Fibroblast of skin of left biceps (primary cell): ENCODE measurements at regions not wholly inside any gene's neighbourhood (a gene's known extent, or its start where the extent isn't known, plus 50 kb on each side); places are given as distances from the start of the nearest gene placed in this dataset.
A peak's percentile ranks its signal among the peaks of the same experiment; 100 is the strongest.
"Not testable (repeated sequence)": the region's sequence is repeated elsewhere in the genome, so short reads cannot be mapped to it uniquely, and the experiment has no call there.

ENCODE experiments used
- DNase-seq, 2 experiments: peaks; one replicate each; pipeline ENCODE4 v3.0.0-alpha.2; 2013; ENCODE audit warnings: low read depth in 2 of 2

DNA sequence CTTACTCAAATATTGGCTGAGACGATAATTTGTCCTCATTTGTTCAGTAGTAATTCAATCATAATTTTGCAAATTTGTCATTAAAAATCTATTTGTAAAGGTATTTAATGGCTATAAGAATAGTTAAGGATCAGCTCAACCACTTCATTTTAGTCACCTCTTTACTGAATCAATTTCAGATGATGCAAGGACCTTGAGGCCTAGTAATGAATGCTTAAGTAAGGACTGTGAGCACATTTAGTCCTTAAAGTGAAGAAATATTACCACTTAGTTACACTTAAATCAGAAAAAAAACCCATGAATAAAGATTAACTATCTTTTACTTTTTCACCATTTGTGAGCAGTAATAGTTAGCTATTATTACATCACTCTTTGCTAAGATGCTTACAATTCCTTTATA is 778.9 kb downstream of the CCDC85A start:
- no peak for DNase-seq

DNA sequence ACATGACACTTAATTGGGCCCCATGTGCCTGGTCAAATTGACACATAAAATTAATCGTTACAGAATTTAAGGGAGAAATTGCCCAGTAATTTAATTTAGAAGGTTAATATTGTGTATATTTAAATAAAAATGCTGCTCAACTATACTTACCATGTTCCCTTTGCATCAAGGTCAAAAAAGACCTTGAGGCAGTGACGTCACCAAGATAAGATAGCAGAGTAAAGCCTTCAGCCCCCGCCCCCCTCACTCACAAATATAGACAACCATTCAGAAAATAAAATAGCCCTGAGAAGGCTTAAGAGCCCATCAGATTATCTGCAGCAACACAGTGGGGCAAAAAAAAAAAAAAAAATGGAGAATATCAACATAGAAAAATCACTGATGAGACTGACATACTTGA is 785.7 kb downstream of the CCDC85A start:
- no peak for DNase-seq

DNA sequence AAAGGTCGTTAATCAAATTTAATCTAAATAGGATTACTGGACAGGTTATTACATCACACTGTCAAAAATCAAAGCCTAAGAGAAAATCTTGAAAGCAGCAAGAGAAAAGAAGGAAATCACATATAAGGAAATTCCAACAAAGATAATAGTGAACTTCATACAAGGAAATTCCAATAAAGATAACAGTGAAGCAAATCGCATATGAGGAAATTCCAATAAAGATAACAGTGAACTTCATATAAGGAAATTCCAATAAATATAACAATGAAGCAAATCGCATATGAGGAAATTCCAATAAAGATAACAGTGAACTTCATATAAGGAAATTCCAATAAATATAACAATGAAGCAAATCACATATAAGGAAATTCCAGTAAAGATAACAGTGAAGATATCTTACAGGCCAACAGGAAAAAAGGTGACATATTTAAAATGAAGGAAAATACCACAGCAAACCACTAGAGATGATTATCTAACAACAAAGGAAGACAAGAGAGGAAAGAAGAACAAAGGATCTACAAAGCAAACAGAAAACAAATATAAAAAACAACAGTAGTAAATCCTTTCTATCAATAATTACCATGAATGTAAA is 787.7 kb downstream of the CCDC85A start:
- DNase-seq = no peak

DNA sequence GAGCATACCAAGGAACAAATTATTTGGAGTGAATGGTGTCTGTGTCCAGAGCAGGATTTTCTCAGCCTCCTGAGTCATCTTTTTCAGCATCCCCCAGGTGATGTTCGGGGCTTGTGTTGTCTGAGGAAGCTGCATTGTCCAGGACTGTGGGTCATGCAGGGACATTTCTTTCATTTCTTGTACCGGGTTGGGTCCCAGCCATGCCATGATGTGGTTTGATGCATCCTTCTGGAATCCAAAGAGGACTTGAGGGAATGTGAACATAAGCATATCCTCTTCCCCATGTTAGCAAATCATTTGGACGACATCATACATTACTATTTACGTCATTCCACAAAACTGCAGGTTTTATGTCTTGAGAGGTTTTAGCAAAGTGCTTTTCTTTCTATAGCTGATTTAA is 797.8 kb downstream of the CCDC85A start:
- peak in 1 of 2 experiments; percentile 15 for DNase-seq

DNA sequence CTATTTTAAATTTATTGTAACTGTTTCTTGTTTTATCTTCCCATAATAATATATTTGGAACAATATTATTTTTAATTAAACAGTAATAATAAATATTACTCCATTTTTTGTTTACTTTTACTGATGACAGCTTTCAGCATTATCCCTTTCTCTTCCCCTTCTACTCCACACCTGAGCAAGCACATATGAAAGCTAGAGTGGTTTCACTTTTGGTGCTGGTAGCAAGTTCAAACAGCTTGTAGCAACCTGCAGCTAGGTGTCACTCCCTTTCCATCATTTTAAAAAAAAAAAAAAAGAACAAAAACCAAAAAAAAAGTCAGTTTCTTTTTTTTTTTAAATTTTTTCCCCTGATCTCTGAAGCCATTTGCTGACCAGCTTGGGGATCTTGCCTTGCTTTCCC is 801.8 kb downstream of the CCDC85A start:
- DNase-seq = no peak

DNA sequence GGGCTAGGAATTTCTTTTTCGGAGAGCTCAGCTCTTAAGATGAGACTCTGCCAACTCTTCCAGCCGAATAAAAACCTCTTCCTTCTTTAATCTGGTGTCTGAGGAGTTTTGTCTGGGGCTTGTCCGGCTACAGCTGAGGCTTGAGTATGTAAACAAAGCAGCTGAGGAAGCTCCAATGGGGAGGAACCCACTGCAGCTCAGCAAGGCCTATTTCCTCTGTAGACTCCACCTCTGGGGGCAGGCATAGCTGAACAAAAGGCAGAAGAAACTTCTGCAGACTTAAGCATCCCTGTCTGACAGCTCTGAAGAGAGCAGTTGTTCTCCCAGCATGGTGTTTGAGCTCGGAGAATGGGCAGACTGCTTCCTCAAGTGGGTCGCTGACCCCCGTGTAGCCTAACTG is 838.7 kb downstream of the CCDC85A start:
- DNase-seq = no peak

DNA sequence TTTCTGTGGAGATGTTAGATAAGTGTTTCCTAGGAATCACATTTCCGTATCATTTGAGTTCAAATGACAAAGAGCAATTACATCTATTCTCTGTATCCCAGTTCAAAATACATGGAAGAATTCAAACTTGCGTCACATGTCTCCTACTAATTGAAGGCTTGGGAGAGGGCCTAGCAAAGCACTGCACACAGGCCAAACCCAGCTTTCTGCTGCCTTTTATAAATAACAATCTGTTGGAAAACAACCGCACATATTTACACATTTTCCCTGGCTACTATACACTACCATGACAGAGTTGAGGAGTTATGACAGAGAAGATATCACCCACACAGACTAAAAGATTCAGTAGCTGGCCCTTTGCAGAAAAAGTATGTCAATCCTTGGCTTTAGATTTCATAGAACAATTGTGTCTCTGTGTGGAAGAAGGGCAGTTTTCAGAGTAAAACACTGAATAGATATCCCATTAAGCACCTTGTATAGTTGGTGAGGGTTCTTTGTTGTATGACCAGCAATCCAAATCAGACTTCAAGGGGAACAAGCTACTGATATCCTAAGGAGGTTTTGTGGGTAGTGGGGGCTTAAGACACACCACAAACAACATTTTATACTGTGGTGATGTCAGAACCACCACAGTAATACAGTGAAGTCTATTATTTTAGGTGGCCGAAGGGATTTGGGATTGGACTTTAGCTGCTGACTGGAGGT is 861.3 kb downstream of the CCDC85A start:
- DNase-seq = no peak

DNA sequence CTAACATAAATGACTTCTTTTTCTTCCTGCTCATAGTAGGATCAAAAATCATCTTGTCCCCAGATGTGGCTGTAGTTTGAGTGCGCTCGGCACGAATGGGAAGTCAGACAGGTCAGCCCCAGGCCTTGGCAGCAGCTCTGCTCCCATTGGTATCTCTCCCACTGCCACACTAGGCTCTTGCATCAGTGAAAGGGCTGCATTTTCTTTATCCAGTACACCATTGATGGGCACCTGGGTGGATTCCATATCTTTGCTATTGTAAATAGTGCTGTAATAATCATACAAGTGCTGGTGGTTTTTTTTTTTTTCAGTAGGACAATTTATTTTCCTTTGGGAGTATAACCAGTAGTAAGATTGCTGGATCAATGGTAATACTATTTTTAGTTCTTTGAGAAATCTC is 865.5 kb downstream of the CCDC85A start:
- no peak for DNase-seq

DNA sequence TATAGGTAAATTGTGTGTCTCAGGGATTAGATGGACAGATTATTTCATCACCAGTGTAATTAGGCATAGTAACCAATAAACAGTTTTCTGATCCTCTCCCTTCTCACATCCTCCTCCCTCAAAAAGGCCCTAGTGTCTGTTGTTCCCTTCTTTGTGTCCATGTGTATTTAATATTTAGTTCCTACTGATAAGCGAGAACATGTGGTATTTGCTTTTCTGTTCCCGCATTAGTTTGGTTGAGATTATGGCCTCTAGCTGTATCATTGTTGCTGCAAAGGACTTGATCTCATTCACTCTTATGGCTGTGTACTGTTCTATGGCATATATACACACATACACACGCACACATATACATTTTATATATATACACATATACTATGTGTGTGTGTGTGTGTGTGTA is 866.2 kb downstream of the CCDC85A start:
- no peak for DNase-seq

DNA sequence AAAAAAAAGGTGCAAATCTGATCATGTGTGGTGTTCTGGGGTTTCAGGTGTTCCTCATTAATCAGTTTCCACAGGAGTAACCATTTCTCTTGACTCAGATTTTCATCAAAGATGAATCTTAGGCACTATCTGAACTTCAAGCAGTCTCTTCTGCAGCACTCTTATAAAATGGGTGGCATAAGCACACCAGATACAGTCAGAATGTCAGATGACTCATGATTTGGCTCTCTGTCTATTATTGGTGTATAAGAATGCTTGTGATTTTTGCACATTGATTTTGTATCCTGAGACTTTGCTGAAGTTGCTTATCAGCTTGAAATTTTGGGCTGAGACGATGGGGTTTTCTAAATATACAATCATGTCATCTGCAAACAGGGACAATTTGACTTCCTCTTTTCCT is 882.5 kb downstream of the CCDC85A start:
- not testable (repeated sequence) for DNase-seq

DNA sequence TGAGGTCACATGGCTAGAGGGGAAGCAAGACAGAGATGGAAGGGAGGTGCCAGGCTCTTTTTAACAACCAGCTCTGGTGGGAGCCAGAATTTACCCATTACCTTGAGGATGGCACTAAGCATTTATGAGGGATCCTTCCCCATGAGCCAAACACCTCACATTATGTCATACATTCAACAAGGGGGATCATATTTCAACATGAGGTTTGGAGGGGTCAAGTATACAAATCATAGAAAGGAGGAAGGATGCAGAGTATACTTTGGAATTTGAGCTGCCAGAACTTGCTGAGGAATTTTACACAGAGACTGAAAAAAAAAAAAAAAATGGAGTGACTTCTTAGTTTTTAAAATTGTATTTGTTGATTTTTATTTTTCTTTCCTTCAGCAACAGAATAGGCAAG is 891.4 kb downstream of the CCDC85A start:
- no peak for DNase-seq

DNA sequence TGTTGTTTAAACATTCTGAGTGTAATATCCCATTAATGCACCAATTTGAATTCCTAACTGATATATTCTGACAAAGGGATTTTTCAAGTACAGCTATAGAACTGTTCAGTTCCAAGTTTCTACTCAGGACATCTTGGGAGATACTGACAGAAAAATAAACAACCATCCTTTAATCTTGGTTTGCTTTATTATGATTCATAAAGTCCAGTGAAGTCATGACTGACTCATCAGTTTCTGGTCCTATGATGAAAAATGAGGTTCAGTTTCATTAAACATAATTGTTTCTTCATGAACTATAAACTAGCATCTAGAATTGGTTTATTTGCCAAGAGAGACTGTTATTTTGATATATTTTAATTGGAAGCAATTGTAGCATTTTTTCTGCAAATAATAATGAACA is 896.2 kb downstream of the CCDC85A start:
- no peak for DNase-seq

DNA sequence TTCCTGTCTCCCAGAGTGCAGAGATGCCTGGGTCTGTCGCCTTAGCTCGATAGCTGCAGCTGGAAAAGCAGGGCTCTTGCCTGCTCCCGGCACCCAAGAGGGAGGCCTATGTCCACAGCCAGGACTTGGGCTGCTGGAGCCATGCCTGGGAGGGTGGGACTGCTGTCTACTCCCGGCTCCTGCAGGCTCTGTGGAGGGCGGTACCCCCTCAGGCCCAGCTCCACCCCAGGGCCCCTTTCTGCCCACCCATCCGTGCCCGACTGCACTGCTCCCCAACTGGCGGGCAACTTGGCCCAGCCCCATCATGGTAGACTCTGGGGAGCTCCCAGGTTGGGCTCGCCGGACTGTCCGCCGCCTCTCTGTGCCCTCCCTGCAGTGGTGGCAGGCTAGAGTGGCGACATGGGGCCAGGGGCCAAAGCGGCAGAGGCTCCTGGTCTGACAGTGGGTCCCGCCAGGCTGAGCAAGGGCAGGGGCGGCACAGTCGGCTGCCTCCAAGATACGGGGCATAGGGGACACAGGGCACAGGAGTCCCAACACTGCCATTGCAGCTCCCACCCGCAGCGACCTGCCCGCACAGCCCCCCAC is 901.0 kb downstream of the CCDC85A start:
- no peak for DNase-seq

DNA sequence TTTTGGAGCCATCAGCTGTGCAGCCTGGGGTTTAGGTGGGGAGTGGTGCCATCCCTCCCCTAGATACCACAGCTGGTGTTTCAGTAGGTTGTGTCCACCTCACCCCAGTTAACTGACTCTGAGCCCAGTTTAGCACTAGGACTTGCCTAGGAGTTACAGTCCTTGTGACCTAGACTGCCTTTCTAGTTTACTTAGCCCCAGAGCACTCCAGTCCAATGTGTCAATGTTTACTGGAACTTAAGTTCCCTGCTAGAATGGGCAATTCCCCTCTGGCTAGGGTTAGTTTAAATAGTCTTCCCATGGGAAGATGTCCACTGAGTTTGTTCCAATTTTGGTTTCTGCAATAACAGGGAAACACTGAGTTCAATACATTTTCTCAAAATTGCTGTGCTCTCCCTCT is 909.2 kb downstream of the CCDC85A start:
- DNase-seq = no peak

DNA sequence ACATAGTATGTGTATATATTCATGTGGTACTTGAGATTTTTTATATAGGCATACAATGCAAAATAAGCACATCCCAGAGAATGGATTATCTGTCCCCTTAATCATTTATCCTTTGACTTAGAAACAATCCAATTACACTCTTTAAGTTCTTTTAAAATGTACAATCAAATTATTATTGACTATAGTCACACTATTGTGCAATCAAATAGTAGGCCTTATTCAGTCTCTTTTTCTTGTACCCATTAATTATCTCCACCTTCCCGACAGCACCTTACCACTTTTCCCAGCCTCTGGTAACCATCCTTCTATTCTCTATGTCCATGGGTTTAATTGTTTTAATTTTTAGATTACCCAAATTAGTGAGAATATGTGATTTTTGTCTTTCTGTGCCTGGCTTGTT is 914.1 kb downstream of the CCDC85A start:
- no peak for DNase-seq

DNA sequence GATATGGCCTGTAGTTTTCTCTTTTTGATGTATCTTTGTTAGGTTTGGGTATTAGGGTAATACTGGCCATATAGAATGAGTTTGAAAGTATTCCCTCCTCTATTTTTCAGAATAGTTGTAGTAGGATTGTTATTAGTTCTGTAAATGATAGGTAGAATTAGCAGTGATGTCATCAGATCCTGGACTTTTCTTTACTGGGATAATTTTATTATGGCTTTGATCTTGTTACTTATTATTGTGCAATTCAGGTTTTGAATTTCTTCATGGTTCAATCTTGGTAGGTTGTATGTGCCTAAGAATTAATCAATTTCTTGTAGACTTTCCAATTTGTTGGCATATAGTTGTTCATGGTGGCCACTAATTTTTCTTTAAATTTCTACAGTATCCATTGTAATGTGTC is 916.6 kb downstream of the CCDC85A start:
- no peak for DNase-seq

DNA sequence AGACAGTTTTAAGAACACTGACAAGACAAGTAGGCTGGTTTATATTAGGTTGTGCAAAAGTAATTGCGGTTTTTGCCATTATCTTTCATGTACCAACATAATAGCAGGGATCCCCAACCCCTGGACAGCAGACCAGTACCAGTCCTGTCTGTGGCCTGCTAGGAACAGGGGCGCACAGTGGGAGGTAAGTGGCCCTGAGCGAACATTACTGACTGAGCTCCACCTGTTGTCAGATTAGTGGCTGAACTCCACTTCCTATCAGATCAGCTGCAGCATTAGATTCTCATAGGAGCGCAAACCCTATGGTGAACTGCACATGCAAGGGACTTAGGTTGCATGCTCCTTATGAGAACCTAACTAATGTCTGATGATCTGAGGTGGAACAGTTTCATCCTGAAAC is 921.9 kb downstream of the CCDC85A start:
- DNase-seq = no peak

DNA sequence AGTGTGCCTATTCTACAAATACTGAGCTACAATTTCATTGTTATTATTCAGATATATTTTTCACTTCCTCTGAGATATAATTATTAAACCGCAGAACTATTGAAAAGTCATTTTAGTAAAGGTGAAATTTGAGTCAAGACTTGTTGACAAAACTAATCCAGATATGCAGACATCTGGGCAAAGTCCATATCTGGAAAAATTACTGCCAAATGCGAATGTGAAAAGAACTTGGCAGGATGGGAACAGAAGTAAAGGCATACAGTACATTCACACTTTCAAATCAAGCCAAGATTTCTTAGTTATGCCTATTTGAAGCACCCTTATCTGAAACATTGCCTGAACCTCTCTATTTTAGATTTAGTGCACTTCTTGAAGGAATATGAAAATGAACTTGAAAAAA is 923.6 kb downstream of the CCDC85A start:
- no peak for DNase-seq

DNA sequence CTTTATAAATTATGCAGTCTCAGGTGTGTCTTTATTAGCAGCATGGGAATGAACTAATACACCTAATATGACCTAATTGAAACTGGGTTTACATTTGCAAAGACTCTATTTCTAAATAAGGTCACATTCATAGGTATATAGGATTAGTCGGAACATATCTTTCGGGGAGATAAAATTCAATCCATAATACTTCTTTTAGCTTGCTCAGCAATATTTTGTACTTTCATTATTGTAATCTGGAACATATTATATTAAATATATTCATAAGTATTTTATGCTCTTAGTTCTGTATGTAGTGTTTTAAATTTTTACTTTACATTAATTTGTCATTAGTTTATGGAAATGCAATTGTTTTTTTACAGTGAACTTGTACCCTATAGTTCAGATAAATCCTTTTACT is 927.7 kb downstream of the CCDC85A start:
- DNase-seq = no peak

DNA sequence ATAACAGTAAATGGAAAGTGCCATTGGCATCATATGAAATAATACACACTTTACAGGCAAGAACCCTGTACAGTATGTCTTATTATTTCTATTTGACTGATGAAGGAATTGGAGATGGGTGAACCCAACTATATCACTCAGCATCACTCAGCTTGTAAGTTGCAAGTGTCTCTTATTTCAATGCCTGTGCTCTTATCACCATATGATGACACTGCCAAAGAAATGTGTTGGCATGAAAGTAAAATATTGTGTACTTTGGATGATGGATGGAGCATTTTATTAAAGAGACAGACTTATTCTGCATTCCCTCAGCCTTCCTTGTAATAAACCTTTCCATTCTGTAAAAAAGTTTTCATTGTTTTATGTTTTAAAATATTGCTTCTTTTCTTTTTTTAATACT is 927.5 kb upstream of the VRK2 start:
- DNase-seq = no peak

DNA sequence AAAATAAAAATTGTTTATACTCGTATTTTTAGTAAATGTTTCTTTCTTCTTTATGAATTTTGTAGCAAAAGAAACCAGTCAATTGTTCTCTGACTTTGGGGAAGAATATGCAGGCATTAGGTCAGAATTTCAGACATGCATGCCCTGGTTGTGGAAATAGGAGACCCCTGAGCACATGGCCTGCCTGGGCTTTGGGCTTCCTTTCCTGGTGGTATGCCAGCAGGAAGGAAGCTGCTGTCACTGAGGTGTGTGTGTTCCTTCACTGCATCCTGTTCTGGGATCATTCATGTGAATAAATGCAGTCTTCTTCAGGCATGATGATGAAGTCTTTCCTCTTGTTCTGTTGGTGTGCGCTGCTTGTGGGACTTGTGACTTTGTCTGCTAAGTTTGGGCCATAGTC is 920.2 kb upstream of the VRK2 start:
- no peak for DNase-seq

DNA sequence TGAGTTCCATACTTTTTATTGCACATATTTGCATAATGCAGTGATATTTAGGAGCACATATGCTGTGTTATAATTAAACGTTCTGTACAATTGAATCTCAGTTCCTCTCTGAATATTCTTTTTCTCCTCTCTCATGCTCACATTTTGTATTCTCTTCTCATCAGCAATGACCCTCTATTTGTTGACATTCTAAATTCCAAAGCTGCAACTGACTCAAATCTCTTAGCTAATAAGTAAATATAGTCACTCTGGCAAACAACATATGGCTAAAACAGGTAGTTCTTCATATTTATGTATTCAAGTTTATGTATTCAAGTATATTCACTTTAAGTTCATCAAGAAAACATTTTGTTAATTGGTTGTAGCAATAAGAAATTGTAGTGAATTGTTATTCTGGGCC is 907.4 kb upstream of the VRK2 start:
- no peak for DNase-seq

DNA sequence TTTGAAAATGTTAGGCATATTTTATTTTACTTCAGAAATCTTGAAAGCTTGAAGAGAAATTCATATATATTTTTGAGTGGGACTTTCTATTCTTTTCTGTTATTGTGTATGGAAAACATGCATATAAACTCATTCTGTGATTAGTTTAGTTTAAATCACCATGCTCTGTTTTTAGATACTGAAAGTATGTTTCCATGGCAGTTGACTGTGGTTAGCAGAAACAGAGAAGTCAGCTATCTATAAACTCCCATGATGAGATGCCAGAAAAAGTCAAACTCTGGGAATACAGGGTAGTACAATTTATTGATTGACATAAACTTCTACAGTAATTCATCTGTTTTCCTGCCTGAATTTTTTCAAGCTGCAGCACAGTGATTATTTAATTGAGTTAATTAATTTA is 905.3 kb upstream of the VRK2 start:
- DNase-seq = no peak

DNA sequence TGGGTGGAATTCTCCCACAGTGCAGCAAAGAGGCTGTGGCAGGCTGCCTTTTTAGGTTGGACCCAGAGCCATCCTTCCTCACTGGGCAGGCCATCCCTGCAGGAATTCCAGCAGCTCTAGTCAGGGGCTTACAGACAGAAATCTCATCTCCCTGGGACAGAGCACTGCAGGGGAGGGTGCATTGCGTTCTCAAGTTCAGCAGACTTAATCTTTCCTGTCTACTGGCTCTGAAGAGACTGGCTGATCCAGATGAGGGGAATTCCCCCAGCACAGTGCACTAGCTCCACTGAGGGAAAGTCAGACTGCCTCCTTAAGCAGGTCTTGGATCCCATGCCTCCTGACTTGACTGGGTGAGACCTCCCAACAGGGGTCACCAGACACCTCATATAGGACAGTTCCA is 899.7 kb upstream of the VRK2 start:
- DNase-seq = no peak
